MM.1S (cell line): ENCODE measurements at regions not wholly inside any gene's neighbourhood (a gene's known extent, or its start where the extent isn't known, plus 50 kb on each side); places are given as distances from the start of the nearest gene placed in this dataset.

Experiments used
- EZH2 ChIP-seq: fragments of 300-600 bp; sonication (generic); optimal IDR thresholded peaks from 2 replicates; pipeline ENCODE3; 2017; ENCODE audit warnings: low read depth, mild to moderate bottlenecking, antibody characterized with exemption, low read length, mixed read lengths
- EZH2phosphoT487 ChIP-seq: fragments of 300-600 bp; sonication (generic); IDR thresholded peaks from 2 replicates; pipeline ENCODE4 v1.6.1; 2018; ENCODE audit warnings: antibody characterized with exemption, low read length
- TF ChIP-seq, protein P1 (sequence below): fragments of 300-600 bp; sonication (generic); IDR thresholded peaks from 2 replicates; pipeline ENCODE4 v1.5.1; 2016; ENCODE audit warnings: antibody characterized with exemption, low read length, mixed read lengths

DNA sequence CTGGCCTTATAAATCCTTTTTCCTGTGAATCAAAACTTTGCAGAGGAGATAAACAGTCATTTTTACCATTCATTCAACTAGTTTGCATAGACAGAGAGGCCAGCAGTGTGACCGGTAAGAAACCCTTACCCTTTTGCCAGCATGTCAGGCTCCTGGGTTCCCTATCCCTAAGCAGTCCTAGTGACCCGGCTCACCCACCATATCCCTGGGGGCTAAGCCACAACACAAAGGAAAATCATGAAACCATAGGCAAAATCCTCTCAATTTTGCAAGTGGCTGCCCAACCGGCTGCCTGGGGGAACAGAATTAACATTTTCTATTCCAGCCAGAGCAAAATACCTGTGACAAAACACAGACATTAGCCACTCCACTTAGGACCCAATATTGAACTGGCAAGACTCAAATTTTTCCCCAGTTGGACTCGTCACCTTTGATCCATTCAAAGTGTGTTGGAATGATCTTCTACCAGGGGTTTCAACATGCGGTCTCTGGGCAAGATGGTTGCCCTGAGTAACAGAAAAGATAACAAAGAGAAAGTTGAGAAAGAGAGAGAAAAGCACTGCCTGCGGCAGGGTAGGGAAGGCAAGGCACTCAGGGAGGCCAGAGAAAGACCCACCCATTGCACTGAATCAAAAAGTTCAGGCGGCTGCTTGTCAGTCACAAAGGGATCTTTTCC, 174.8 kb upstream of the NAMPT start:
- TF ChIP-seq, protein P1, sequence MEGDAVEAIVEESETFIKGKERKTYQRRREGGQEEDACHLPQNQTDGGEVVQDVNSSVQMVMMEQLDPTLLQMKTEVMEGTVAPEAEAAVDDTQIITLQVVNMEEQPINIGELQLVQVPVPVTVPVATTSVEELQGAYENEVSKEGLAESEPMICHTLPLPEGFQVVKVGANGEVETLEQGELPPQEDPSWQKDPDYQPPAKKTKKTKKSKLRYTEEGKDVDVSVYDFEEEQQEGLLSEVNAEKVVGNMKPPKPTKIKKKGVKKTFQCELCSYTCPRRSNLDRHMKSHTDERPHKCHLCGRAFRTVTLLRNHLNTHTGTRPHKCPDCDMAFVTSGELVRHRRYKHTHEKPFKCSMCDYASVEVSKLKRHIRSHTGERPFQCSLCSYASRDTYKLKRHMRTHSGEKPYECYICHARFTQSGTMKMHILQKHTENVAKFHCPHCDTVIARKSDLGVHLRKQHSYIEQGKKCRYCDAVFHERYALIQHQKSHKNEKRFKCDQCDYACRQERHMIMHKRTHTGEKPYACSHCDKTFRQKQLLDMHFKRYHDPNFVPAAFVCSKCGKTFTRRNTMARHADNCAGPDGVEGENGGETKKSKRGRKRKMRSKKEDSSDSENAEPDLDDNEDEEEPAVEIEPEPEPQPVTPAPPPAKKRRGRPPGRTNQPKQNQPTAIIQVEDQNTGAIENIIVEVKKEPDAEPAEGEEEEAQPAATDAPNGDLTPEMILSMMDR: no peak
- no peak for TF ChIP-seq EZH2phosphoT487
- no peak for TF ChIP-seq EZH2
